K562 (cell line): ENCODE measurements at regions not wholly inside any gene's neighbourhood (a gene's known extent, or its start where the extent isn't known, plus 50 kb on each side); places are given as distances from the start of the nearest gene placed in this dataset.

ENCODE experiments used
- DACH1 ChIP-seq: fragments of 450-650 bp; IDR thresholded peaks from 2 replicates; pipeline ENCODE4 v1.6.1; 2018; ENCODE audit not compliant: partially characterized antibody
- EGR1 ChIP-seq: fragments of 450-650 bp; conservative IDR thresholded peaks from 2 replicates; pipeline ENCODE4 v1.6.1; 2017; ENCODE audit warnings: mild to moderate bottlenecking
- KLF16 ChIP-seq: IDR thresholded peaks from 2 replicates; pipeline ENCODE4 v1.6.1; 2016; ENCODE audit warnings: antibody characterized with exemption
- MAZ ChIP-seq, 2 experiments: fragments of 450-650 bp in 1 of 2; sonication (generic) in 1 of 2; formaldehyde crosslinking; IDR thresholded peaks in 1 of 2; conservative IDR thresholded peaks in 1 of 2; 2 replicates each; pipeline versions ENCODE4 v1.4.0 to v1.5.0; 2020; ENCODE audit warnings: mild to moderate bottlenecking in 1 of 2, missing genetic modification reagents in 1 of 2
- PHF8 ChIP-seq: fragments of 200-600 bp; sonication (generic); IDR thresholded peaks from 2 replicates; pipeline ENCODE4 v1.6.1; 2012; ENCODE audit warnings: mixed run types, mild to moderate bottlenecking, inconsistent platforms, low read length, moderate library complexity, borderline replicate concordance
- POLR2A ChIP-seq: fragments of 450-650 bp; conservative IDR thresholded peaks from 2 replicates; pipeline ENCODE4 v1.6.1; 2016
- TEAD4 ChIP-seq, 2 experiments: sonication (generic) in 1 of 2; formaldehyde crosslinking in 1 of 2; IDR thresholded peaks; 2 replicates each; pipeline versions ENCODE4 v1.6.1 to v1.8.0; 2012 to 2022; ENCODE audit warnings: borderline replicate concordance in 1 of 2, inconsistent platforms in 1 of 2, low read length in 1 of 2, mild to moderate bottlenecking in 1 of 2, missing genetic modification reagents in 1 of 2
- USF2 ChIP-seq: sonication (generic); formaldehyde crosslinking; IDR thresholded peaks from 2 replicates; pipeline ENCODE4 v1.5.0; 2020; ENCODE audit warnings: missing genetic modification reagents
- ZNF263 ChIP-seq: sonication (generic); formaldehyde crosslinking; IDR thresholded peaks from 2 replicates; pipeline ENCODE4 v1.8.0; 2022; ENCODE audit warnings: mild to moderate bottlenecking, missing genetic modification reagents, borderline replicate concordance
- ZNF347 ChIP-seq: fragments of 450-650 bp; formaldehyde crosslinking; IDR thresholded peaks from 2 replicates; pipeline ENCODE4 v1.4.0; 2020; ENCODE audit warnings: low read depth, mild to moderate bottlenecking, moderate library complexity
- ZNF518B ChIP-seq: fragments of 250-450 bp; sonication (Bioruptor Pico); IDR thresholded peaks from 2 replicates; pipeline ENCODE4 v1.5.0; 2021; ENCODE audit warnings: mild to moderate bottlenecking, moderate library complexity

GRCh38 chr18:35915056-35915455 lies 57.4 kb upstream of the RMP24 start:
- no peak for TF ChIP-seq USF2 (CRISPR knock-in tag)
- TF ChIP-seq PHF8 = no peak
- TF ChIP-seq EGR1 = no peak
- TF ChIP-seq TEAD4 (IDR thresholded peaks at IDR 0.05; ENCODE audit: low read length) = no peak
- TF ChIP-seq TEAD4 (CRISPR knock-in tag; IDR thresholded peaks at IDR 0.05; ENCODE audit: borderline replicate concordance) = no peak
- TF ChIP-seq ZNF518B = no peak
- TF ChIP-seq KLF16 = no peak
- no peak for TF ChIP-seq ZNF263
- no peak for TF ChIP-seq DACH1
- no peak for TF ChIP-seq MAZ (CRISPR knock-in tag; conservative IDR thresholded peaks at IDR 0.05 in 1 of 2, IDR thresholded peaks at IDR 0.05 in 1 of 2)
- TF ChIP-seq POLR2A = no peak
- TF ChIP-seq ZNF347 (CRISPR knock-in tag) = no peak
